Esophagus (tissue), 2 donors: ENCODE measurements at regions not wholly inside any gene's neighbourhood (a gene's known extent, or its start where the extent isn't known, plus 50 kb on each side); places are given as distances from the start of the nearest gene placed in this dataset.

Experiments
- H3K27ac ChIP-seq, 2 donors: one replicate each; pipeline ENCODE4 v1.5.1; 2013; ENCODE audit warnings: low read depth in 2 of 2, mild to moderate bottlenecking in 2 of 2, inconsistent platforms in 1 of 2, low read length in 1 of 2, moderate library complexity in 1 of 2
- H3K27me3 ChIP-seq, 2 donors: one replicate each; pipeline ENCODE4 v1.6.1; 2013; ENCODE audit warnings: low read length in 2 of 2, control low read depth in 1 of 2, mild to moderate bottlenecking in 1 of 2; ENCODE audit not compliant: insufficient read depth in 2 of 2, control insufficient read depth in 1 of 2
- H3K36me3 ChIP-seq, 2 donors: one replicate each; pipeline ENCODE4 v1.6.1; 2013; ENCODE audit warnings: low read length in 1 of 2; ENCODE audit not compliant: control insufficient read depth in 2 of 2, insufficient read depth in 2 of 2
- H3K4me1 ChIP-seq, 2 donors: one replicate each; pipeline ENCODE4 v1.6.1; 2013; ENCODE audit warnings: low read length in 1 of 2; ENCODE audit not compliant: control insufficient read depth in 2 of 2, insufficient read depth in 2 of 2
- H3K4me3 ChIP-seq, 2 donors: one replicate each; pipeline ENCODE4 v1.5.1; 2013; ENCODE audit warnings: low read length in 2 of 2, mild to moderate bottlenecking in 2 of 2, low read depth in 1 of 2, moderate library complexity in 1 of 2
- H3K9me3 ChIP-seq, 2 donors: one replicate each; pipeline ENCODE4 v1.6.1; 2013; ENCODE audit warnings: mild to moderate bottlenecking in 2 of 2, low read depth in 1 of 2, low read length in 1 of 2, moderate library complexity in 1 of 2; ENCODE audit not compliant: control insufficient read depth in 2 of 2, insufficient read depth in 1 of 2
- WGBS, 2 donors: extraction: QIAGEN DNeasy Blood & Tissue Kit; methylation state at CpG; one replicate each; pipeline ENCODE4 v1.1.7; 2013; 5-methylcytosine and 5-hydroxymethylcytosine counted together
- donor health status: healthy with polysubstance abuse.
- donor health status: Bipolar disorder and iron deficiency.

DNA sequence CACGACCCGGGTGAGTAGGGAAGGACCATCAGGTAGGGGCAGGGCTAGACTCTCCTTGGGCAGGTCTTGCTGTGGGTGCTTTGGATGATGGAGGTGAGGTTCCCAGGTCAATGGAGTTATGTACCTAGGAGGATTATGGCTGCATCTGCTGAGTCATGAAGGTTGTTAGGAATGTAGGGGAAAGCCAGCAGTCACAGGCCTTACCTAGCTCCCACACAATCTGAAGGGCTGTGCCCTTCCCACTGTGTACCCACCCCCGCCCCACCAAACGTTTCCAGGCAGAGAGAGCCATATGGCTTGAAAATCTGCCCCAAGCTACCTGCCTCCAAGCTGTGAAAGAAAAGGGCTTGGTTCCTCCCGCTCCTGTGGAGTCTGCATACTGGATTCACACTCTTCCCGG lies 573.4 kb upstream of the DPPA4 start:
- Histone ChIP-seq H3K27me3 (no peaks in the 10 kb centered on the region), H3K27ac (no peak overlapping the region), H3K9me3 (peaks cover 2 to 3% of the 10 kb centered on the region in 2 donors), H3K4me1 (no peaks in the 10 kb centered on the region), H3K36me3 (no peaks in the 10 kb centered on the region), H3K4me3 (no peak overlapping the region)
- WGBS, 2 donors, result 66 to 70% methylated on average over 6 of the region's 6 CpGs

DNA sequence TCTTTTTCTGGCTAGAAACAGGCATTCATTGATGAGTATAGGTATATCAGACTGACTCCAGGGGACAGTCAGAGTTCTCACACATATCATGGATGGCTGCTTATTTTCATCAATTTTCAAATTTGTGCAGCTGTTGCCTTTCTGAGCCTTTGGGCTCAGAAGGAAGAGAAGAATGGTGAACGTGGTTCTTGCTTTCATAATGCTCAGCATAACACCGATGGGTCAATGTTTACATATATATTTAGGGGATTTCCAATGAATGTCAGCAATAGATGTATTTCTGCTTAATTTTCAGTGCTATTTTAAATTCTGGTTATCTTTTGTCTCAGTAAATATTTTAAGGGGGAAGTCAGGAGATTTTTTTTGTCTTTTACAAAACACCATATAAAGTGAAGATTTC lies 581.4 kb upstream of the DPPA4 start:
- Histone ChIP-seq H3K4me3 (no peak overlapping the region), H3K9me3 (peaks cover 0 to 2% of the 10 kb centered on the region in 2 donors), H3K27ac (no peak overlapping the region), H3K4me1 (no peaks in the 10 kb centered on the region), H3K27me3 (no peaks in the 10 kb centered on the region), H3K36me3 (no peaks in the 10 kb centered on the region)
- 38 to 54% methylated on average over 2 of the region's 2 CpGs for WGBS, 2 donors

DNA sequence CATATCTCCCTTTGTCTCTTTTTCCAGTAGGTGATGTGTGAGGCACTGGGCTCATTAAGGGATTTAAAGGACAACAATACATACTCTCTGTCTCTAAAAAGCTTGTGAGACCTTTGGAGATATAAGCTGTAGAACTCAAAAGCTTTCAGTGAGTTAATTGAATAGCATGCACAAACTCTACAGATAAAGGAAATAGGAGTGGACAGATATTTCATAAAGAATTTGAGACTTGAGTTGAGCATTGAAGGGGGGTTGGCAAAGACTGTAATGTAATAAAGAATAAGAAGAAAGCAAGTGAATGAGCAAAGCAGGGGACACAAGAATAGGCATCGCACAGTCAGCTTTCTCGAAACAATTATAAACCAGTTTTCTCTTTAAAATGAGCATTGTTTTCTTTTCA lies 583.4 kb upstream of the DPPA4 start:
- Histone ChIP-seq H3K4me1 (no peaks in the 10 kb centered on the region), H3K36me3 (no peaks in the 10 kb centered on the region), H3K27me3 (no peaks in the 10 kb centered on the region), H3K27ac (no peak overlapping the region), H3K4me3 (no peak overlapping the region), H3K9me3 (no peaks in the 10 kb centered on the region)
- 94 to 98% methylated on average over 2 of the region's 2 CpGs for WGBS, 2 donors

DNA sequence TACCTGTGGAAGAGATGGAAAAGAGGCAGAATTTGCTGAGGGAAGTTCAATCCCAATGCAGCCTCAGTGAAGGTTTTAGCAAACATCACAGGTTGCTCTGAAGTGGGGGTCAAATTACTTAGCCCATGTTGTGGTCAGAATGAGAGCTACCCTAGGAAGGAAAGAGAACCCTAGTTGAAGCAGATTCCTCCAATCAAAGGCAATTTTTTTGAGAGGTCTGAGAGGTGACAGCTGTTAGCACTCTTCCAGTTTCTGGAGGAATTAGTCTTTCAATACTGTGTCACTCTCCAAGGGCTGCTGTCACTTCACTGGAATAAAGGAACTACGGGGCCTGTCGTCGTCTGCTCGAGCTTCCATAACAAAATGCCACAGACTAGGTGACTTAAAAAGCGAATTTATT lies 584.2 kb upstream of the DPPA4 start:
- no peaks in the 10 kb centered on the region for H3K4me1 ChIP-seq
- no peaks in the 10 kb centered on the region for H3K36me3 ChIP-seq
- H3K27me3 ChIP-seq, result no peaks in the 10 kb centered on the region
- H3K4me3 ChIP-seq, result no peak overlapping the region
- H3K27ac ChIP-seq, result no peak overlapping the region
- H3K9me3 ChIP-seq, result no peaks in the 10 kb centered on the region
- 86 to 88% methylated on average over 5 of the region's 5 CpGs for WGBS, 2 donors

DNA sequence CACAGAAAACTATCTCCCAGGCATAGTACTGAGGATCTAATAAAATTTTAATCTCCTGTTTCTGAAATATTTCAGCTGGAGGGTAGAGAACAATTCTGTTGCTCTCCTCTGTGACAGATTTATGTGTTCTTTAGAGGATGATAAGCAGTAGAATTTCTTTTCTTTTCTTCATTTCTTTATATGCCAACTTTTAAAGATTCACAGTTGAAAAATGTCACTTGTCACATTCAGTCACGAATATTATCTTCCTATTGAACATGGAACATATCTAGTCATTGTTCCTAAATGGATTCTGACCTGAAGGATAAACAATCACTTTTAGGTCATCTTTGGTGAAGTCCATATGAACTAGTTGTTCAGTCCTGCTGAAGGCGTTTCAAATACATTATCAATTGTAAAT lies 585.5 kb upstream of the DPPA4 start:
- H3K9me3 ChIP-seq, result no peaks in the 10 kb centered on the region
- no peak overlapping the region for H3K27ac ChIP-seq
- H3K36me3 ChIP-seq, result no peaks in the 10 kb centered on the region
- no peak overlapping the region for H3K4me3 ChIP-seq
- whole genome bisulfite sequencing, 2 donors, result 54 to 60% methylated on average over 2 of the region's 2 CpGs
- no peaks in the 10 kb centered on the region for H3K27me3 ChIP-seq
- no peaks in the 10 kb centered on the region for H3K4me1 ChIP-seq

DNA sequence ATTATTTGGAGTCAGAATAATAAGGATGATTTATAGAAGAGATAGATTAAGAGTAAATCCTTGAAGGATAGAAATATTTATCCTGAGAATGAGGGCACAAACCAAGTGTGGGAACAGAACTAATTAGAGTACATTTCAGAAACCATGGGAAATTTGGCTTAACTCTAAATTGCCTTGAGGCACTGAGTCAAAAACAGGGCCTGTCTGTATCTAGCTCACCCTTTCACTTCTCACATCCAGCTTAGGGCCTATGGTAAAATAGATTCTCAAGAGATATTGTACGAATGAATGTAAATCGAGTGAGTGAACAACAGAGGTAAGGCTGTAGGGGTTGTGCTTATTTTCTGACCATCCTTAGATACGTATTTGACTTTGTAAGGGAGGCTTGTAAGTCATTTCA lies 586.1 kb upstream of the DPPA4 start:
- H3K36me3 ChIP-seq, result no peaks in the 10 kb centered on the region
- H3K27ac ChIP-seq, result no peak overlapping the region
- no peaks in the 10 kb centered on the region for H3K4me1 ChIP-seq
- no peak overlapping the region for H3K4me3 ChIP-seq
- WGBS, 2 donors, result 88 to 92% methylated on average over 3 of the region's 3 CpGs
- H3K9me3 ChIP-seq, result no peaks in the 10 kb centered on the region
- H3K27me3 ChIP-seq, result no peaks in the 10 kb centered on the region

DNA sequence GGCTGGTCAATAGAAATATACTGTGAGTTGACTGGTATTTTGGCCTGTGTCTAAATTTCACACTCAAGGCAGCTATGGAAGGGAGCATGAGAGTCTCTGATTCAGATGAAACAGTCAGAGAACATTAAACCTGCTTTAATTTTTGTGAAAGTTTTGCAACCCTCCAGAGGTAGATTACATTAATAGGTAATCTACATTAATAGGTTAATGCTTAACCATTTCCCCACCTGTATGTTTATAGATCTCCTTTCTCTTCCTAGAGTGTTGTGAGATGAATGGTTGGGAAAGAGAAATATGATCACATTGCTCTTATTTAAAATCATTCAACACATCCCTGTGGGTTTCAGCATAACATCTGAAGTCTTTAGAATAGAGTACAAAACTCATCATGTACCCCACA lies 586.9 kb upstream of the DPPA4 start:
- Histone ChIP-seq H3K9me3 (no peaks in the 10 kb centered on the region), H3K27me3 (no peaks in the 10 kb centered on the region), H3K4me1 (no peaks in the 10 kb centered on the region), H3K4me3 (no peak overlapping the region), H3K36me3 (no peaks in the 10 kb centered on the region), H3K27ac (no peak overlapping the region)

DNA sequence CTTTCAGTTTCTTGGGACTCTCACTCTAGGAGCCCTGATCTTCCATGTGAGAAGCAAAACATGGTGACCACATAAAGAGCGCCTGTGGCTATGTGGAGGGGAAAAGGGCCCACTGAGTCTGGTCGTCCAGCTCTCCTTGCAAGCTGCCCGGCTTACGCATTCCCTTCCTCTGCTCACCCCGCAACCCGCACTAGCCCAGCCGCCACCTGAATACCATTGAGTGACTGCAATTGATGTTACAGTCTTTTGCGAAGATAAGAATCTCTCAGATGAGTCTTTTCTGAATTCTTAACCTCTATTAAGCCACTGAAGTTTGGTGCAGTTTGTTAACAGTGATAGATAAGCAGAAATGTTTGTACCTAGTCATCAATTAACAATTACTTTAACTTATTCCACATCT lies 589.0 kb upstream of the DPPA4 start:
- no peak overlapping the region for H3K4me3 ChIP-seq
- H3K9me3 ChIP-seq, result no peaks in the 10 kb centered on the region
- H3K27ac ChIP-seq, result no peak overlapping the region
- no peaks in the 10 kb centered on the region for H3K27me3 ChIP-seq
- 88 to 96% methylated on average over 8 of the region's 8 CpGs for WGBS, 2 donors
- H3K36me3 ChIP-seq, result no peaks in the 10 kb centered on the region
- no peaks in the 10 kb centered on the region for H3K4me1 ChIP-seq

DNA sequence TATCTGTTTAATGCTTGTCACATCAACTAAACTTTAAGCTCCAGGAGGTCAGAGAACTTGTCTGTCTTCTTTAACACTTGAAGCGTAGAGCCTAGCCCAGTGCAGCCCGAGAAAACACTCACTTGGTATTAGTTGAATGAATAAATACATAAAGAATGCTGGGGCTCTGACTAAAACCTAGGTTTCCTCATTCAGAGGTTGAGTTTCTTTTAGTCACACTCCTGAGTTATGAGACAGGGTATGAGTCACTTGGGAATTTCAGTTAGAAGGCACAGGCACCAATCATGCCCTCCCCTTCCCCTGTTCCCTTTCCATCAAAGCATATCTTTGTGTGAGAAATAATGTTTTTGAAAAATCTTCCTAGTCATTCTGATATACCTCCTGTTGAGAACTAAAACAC lies 589.8 kb upstream of the DPPA4 start:
- no peaks in the 10 kb centered on the region for H3K9me3 ChIP-seq
- 46 to 51% methylated on average over 2 of the region's 2 CpGs for WGBS, 2 donors
- H3K27ac ChIP-seq, result no peak overlapping the region
- H3K4me1 ChIP-seq, result no peaks in the 10 kb centered on the region
- no peaks in the 10 kb centered on the region for H3K27me3 ChIP-seq
- no peaks in the 10 kb centered on the region for H3K36me3 ChIP-seq
- no peak overlapping the region for H3K4me3 ChIP-seq

DNA sequence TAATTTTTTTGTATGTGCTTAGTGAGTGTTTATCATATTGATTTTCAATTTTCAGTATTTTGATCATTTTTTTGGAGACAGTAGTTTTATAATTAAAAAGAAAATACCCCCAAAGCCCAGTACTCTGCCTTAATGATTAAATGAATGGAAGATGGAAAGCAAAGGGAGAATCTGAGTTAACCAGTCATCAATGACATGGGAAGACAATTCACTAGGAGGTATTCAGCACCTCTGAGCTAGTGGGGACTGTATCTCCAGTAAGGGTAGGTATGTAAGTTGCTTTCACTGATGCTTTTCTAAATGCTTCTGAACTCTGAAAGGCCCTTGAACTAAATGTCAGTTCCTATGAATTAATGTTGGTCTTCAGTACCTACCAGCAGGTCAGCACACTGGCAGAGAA lies 590.4 kb upstream of the DPPA4 start:
- Histone ChIP-seq H3K27ac (no peak overlapping the region), H3K9me3 (no peaks in the 10 kb centered on the region), H3K27me3 (no peaks in the 10 kb centered on the region), H3K36me3 (no peaks in the 10 kb centered on the region), H3K4me1 (no peaks in the 10 kb centered on the region), H3K4me3 (no peak overlapping the region)
